HL-60 (cell line): ENCODE measurements at regions not wholly inside any gene's neighbourhood (a gene's known extent, or its start where the extent isn't known, plus 50 kb on each side); places are given as distances from the start of the nearest gene placed in this dataset.

Experiments used
- DNase-seq, 2 experiments: peaks; one replicate each; pipeline ENCODE4 v3.0.0-alpha.2; 2010 to 2020; ENCODE audit warnings: low read depth in 1 of 2, low spot score in 1 of 2
- H3K27ac ChIP-seq: fragments of 250-450 bp; sonication (Bioruptor Pico); replicated peaks from 2 replicates; pipeline ENCODE4 v1.5.1; 2020; ENCODE audit warnings: mild to moderate bottlenecking, moderate library complexity
- H3K27me3 ChIP-seq: fragments of 250-450 bp; sonication (Bioruptor Pico); 2 replicates; pipeline ENCODE4 v1.5.1; 2021; ENCODE audit warnings: mild to moderate bottlenecking, moderate library complexity; ENCODE audit not compliant: insufficient read depth, poor library complexity, severe bottlenecking
- H3K4me3 ChIP-seq: replicated peaks from 2 replicates; pipeline ENCODE4 v1.5.1; 2011; ENCODE audit warnings: mild to moderate bottlenecking, control low read depth, low read length; ENCODE audit not compliant: insufficient read depth
- CTCF ChIP-seq: IDR thresholded peaks from one replicate; pipeline ENCODE4 v1.5.1; 2011; ENCODE audit warnings: low read length, control low read depth, inconsistent platforms; ENCODE audit not compliant: insufficient read depth
- GABPA ChIP-seq: IDR thresholded peaks from 2 replicates; pipeline ENCODE4 v1.6.1; 2012; ENCODE audit warnings: low read depth
- POLR2AphosphoS5 ChIP-seq: IDR thresholded peaks from 2 replicates; pipeline ENCODE4 v1.6.1; 2012; ENCODE audit warnings: low read depth
- SPI1 ChIP-seq: IDR thresholded peaks from 2 replicates; pipeline ENCODE4 v1.6.1; 2012; ENCODE audit warnings: low read depth, mild to moderate bottlenecking, borderline replicate concordance
- TF ChIP-seq, protein P1 (sequence below): IDR thresholded peaks from 2 replicates; pipeline ENCODE4 v1.6.1; 2012; ENCODE audit warnings: low read depth; ENCODE audit not compliant: insufficient replicate concordance

DNA sequence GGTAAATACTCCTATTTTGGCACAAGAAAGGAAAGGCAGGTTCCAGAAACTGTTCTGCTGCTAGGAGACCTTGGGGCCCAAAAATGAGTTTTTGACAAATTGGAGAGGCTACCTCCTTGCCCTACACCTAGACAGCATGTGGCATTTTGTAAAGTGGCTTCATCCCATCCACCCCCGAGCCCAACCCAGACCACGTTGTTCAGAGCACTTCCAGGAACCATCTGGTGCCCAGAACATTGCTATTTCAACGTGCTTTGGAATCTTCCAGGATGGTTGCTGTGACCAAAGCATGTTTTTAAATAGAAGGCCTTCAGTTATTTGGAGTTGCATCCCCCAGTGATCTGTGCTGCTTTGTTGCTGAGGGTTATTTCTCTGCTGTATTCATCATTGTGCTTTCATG, 116.3 kb upstream of the TOM1L1 start:
- Histone ChIP-seq H3K27ac (no peak overlapping the region), H3K4me3 (no peak overlapping the region), H3K27me3 (no peaks in the 10 kb centered on the region)
- no peak for DNase-seq
- TF ChIP-seq POLR2AphosphoS5 (no peak), CTCF (no peak), GABPA (no peak), SPI1 (no peak)
- TF ChIP-seq, protein P1, sequence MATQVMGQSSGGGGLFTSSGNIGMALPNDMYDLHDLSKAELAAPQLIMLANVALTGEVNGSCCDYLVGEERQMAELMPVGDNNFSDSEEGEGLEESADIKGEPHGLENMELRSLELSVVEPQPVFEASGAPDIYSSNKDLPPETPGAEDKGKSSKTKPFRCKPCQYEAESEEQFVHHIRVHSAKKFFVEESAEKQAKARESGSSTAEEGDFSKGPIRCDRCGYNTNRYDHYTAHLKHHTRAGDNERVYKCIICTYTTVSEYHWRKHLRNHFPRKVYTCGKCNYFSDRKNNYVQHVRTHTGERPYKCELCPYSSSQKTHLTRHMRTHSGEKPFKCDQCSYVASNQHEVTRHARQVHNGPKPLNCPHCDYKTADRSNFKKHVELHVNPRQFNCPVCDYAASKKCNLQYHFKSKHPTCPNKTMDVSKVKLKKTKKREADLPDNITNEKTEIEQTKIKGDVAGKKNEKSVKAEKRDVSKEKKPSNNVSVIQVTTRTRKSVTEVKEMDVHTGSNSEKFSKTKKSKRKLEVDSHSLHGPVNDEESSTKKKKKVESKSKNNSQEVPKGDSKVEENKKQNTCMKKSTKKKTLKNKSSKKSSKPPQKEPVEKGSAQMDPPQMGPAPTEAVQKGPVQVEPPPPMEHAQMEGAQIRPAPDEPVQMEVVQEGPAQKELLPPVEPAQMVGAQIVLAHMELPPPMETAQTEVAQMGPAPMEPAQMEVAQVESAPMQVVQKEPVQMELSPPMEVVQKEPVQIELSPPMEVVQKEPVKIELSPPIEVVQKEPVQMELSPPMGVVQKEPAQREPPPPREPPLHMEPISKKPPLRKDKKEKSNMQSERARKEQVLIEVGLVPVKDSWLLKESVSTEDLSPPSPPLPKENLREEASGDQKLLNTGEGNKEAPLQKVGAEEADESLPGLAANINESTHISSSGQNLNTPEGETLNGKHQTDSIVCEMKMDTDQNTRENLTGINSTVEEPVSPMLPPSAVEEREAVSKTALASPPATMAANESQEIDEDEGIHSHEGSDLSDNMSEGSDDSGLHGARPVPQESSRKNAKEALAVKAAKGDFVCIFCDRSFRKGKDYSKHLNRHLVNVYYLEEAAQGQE: no peak

GRCh38 chr17:54785643-54786268, 114.9 kb upstream of the TOM1L1 start:
- Histone ChIP-seq H3K27me3 (no peaks in the 10 kb centered on the region), H3K27ac (no peak overlapping the region), H3K4me3 (no peak overlapping the region)
- TF ChIP-seq POLR2AphosphoS5 (no peak), CTCF (no peak), GABPA (no peak), SPI1 (no peak)
- TF ChIP-seq, protein P1: no peak
- no peak for DNase-seq

GRCh38 chr17:54789101-54789880, 111.4 kb upstream of the TOM1L1 start:
- no peak for DNase-seq
- Histone ChIP-seq H3K4me3 (no peak overlapping the region), H3K27me3 (no peaks in the 10 kb centered on the region), H3K27ac (no peak overlapping the region)
- no peak for TF ChIP-seq SPI1
- no peak for TF ChIP-seq POLR2AphosphoS5
- no peak for TF ChIP-seq GABPA
- TF ChIP-seq, protein P1: no peak
- no peak for TF ChIP-seq CTCF
